ENCODE measurements at regions not wholly inside any gene's neighbourhood (a gene's known extent, or its start where the extent isn't known, plus 50 kb on each side); places are given as distances from the start of the nearest gene placed in this dataset.

- TF ChIP-seq CTCF (IDR thresholded peaks at IDR 0.05): no peak
- H3K4me3 ChIP-seq: no peak overlapping the region
- H3K9me3 ChIP-seq: no peaks in the 10 kb centered on the region
- no peaks in the 10 kb centered on the region for H3K36me3 ChIP-seq
- intact Hi-C loops (cut with DNase I; ENCODE audit: low total_unique reads): no loop called here
- DNase-seq: no peak
- H3K27ac ChIP-seq: no peak overlapping the region
- H3K4me1 ChIP-seq: peaks cover 0 to 6% (median 3%) of the 10 kb centered on the region in 4 donors
- no peaks in the 10 kb centered on the region for H3K27me3 ChIP-seq
Observed at GRCh38 chr4:129355031-129355430, 259.1 kb downstream of the C4orf33 start.

- H3K9me3 ChIP-seq: no peaks in the 10 kb centered on the region
- intact Hi-C loops (cut with DNase I; ENCODE audit: low total_unique reads): no loop called here
- H3K27me3 ChIP-seq: no peaks in the 10 kb centered on the region
- H3K36me3 ChIP-seq: no peaks in the 10 kb centered on the region
- peaks cover 0 to 6% (median 3%) of the 10 kb centered on the region in 4 donors for H3K4me1 ChIP-seq
- H3K4me3 ChIP-seq: no peak overlapping the region
- no peak overlapping the region for H3K27ac ChIP-seq
- TF ChIP-seq CTCF (IDR thresholded peaks at IDR 0.05): no peak
- no peak for DNase-seq
Observed at GRCh38 chr4:129355516-129355915, 259.6 kb downstream of the C4orf33 start.

GRCh38 chr4:129358571-129358970, 262.6 kb downstream of the C4orf33 start:
- peaks cover 0 to 6% (median 3%) of the 10 kb centered on the region in 4 donors for H3K4me1 ChIP-seq
- H3K9me3 ChIP-seq: no peaks in the 10 kb centered on the region
- no peak overlapping the region for H3K4me3 ChIP-seq
- H3K27ac ChIP-seq: no peak overlapping the region
- TF ChIP-seq CTCF (IDR thresholded peaks at IDR 0.05): no peak
- H3K36me3 ChIP-seq: no peaks in the 10 kb centered on the region
- H3K27me3 ChIP-seq: no peaks in the 10 kb centered on the region
- intact Hi-C loops (cut with DNase I; ENCODE audit: low total_unique reads): no loop called here
- DNase-seq: no peak

- Histone ChIP-seq H3K27ac (no peak overlapping the region), H3K27me3 (no peaks in the 10 kb centered on the region), H3K36me3 (no peaks in the 10 kb centered on the region), H3K4me1 (peaks cover 0 to 6% (median 3%) of the 10 kb centered on the region in 4 donors), H3K9me3 (no peaks in the 10 kb centered on the region), H3K4me3 (no peak overlapping the region)
- no peak for DNase-seq
- intact Hi-C loops (cut with DNase I; ENCODE audit: low total_unique reads): no loop called here
- no peak for TF ChIP-seq CTCF (IDR thresholded peaks at IDR 0.05)
Observed at GRCh38 chr4:129359461-129359860, 263.5 kb downstream of the C4orf33 start.

GRCh38 chr4:129362691-129363274, 266.8 kb downstream of the C4orf33 start:
- Histone ChIP-seq H3K4me1 (peaks cover 0 to 6% (median 1%) of the 10 kb centered on the region in 4 donors), H3K9me3 (no peaks in the 10 kb centered on the region), H3K36me3 (no peaks in the 10 kb centered on the region), H3K27ac (no peak overlapping the region), H3K27me3 (no peaks in the 10 kb centered on the region), H3K4me3 (no peak overlapping the region)
- TF ChIP-seq CTCF (IDR thresholded peaks at IDR 0.05): peak; percentile 73 to 74
- DNase-seq: peak in 1 of 2 donors; percentile 46
- intact Hi-C loops (cut with DNase I; ENCODE audit: low total_unique reads): loop anchor here (5.0 kb wide), 1 partner anchor 280 kb away; no protein-coding TSS in a partner anchor
